ENCODE measurements at regions not wholly inside any gene's neighbourhood (a gene's known extent, or its start where the extent isn't known, plus 50 kb on each side); places are given as distances from the start of the nearest gene placed in this dataset.

- DNase-seq = no peak
These were observed 408.1 kb downstream of the GADD45G start for GRCh38 chr9:90012949-90013348.

- DNase-seq = no peak
These were observed 409.0 kb downstream of the GADD45G start for GRCh38 chr9:90013778-90014177.

- no peak for DNase-seq
These were observed 409.6 kb downstream of the GADD45G start for GRCh38 chr9:90014421-90014820.

DNA sequence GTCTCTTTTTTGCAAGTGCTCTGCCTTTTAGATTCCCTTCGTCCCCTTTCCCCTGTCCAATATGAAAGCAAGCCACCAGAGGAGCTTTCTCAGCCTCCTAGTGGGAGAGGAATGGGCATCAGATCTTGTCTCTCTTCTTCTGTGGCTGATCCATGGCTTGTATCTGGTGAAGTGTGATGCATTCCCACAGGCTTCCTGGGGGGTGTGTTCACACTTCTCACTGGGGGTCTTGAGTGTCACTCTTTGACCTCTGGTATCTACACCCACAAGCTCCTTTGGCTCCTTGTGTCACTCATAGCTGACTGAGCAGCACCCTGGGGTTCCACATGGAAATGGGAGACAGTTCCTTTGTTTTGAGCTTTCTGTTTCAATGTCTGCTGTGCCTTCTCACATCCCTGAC is 411.5 kb downstream of the GADD45G start:
- no peak for DNase-seq

- no peak for DNase-seq
These were observed 412.9 kb downstream of the GADD45G start for GRCh38 chr9:90017679-90018078.

DNA sequence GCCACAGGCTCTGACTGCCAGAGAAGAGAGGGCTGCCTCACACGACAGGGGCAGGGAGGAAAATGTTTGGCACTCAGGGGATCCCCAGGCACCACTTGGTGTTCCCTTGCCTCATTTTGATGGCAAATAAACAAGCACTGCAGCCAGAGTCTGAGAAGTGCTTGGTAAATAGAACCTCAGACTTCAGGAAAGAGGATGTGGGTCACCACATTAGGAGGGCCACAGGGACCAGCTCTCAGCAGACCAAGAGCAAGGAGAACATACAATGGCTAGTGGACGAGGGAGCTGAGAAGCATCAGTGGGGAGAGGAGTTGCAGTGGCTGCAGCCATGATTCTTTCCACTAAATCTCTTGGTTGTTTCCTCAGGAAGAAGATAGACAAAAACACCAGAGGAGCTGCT is 413.9 kb downstream of the GADD45G start:
- no peak for DNase-seq

DNA sequence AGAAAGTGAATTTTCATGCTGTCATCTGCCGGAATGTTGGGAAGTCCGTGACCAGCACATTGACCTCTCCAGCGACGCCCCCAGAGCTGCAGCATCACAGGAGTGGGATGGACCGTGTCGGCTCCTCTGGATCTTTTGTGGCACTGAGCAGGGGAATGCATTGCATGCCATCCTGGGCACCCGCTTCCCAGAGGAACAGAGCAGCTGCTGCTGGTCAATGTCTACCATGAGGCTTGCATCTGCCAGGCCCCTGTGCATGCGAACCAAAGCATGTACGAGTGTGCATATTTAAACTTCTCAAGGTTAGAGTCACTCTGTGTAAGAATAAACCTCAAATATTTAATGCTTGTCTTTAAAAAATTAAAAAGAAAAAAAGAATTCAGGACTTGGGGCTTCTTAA is 414.8 kb downstream of the GADD45G start:
- DNase-seq = no peak

DNA sequence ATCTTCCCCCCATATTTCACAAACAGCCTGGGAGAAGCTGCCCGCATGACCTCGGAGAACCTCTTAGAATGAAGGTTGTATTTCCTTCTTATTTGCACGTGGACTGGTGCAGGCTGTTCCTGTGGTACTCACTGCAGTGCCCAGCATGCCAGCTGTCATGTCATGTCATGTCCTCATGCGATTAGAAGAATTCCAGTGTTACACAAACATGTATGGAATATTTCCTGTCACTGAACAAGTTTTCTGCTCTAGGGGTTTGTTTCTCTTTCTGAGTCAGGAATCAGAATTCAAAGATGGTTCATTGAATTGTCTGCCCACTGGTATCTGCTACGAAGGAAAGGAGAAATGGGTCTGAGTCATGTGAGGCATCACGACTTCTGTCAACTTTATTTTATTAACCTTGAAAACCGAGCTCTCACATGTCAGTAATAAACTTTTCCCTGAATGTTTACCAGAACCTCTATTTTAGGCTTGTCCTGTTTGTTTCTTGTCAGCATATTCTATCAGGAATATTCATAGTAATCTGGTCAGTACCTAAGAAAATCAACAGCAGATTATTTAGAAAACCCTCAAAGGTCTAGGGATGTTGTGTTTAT is 415.6 kb downstream of the GADD45G start:
- DNase-seq = no peak

GRCh38 chr9:90021216-90021906 is 416.5 kb downstream of the GADD45G start:
- DNase-seq = no peak

GRCh38 chr9:90022474-90022873 is 417.7 kb downstream of the GADD45G start:
- no peak for DNase-seq

GRCh38 chr9:90023861-90024260 is 419.0 kb downstream of the GADD45G start:
- no peak for DNase-seq

GRCh38 chr9:90024409-90024808 is 419.6 kb downstream of the GADD45G start:
- no peak for DNase-seq

DNA sequence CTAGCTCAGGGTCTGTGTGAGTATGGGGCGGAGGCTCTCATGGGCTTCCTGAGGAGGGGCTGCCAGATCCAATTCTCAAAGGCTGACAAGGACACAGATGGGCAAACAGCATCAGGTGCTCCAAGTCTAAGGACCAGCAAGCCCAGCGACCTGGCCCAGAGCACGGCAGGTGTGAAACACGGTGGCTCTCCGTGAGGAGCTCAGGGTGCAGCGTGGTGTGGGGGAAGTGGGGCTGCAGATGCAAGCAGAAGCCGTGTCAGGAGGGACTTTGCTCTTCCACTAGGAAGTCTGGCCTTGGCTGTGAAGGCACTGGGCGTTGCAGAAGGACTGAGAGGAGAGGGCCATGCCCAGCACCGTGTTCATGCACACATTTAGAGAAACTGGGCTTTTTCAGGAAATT is 420.0 kb downstream of the GADD45G start:
- DNase-seq = no peak

DNA sequence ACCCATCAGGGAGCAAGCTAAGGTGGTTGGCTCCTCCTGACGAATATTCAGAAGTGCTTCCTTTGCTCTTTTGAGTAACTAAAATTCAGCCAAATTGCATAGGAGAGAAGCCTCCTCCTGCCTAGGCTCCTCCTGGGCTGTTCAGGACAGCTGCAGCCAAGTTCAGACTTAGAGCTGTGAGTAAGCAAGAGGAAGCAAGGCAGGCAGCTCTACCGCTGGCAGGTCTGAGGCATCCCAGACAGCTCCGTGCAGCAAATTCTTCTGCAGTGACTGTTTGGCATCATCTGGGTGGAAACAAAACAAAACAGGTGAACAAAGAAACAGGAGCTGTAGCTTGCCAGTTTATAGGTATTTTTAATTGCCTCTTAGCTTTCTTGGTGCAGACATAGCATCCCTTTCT is 421.0 kb downstream of the GADD45G start:
- DNase-seq = no peak

- no peak for DNase-seq
These were observed 422.5 kb downstream of the GADD45G start for GRCh38 chr9:90027296-90027790.

DNA sequence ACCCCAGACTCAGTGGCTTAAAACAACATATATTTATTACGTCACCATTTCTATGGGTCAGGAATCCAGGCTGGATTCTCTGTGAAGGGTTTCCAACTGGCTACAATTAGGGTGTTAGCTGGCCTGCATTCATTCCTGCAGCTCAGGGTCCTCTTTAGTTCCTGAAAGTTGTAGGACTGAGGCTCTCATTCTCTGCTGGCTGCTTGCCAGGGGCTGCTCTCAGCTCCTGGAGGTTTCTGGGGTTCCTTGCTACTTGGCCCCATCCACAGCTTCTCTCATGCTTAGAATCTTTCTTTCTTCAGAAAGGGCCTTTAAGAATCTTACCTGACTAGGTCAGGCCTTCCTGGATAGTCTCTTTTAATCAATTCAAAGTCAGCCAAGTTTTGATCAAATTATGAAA is 424.6 kb downstream of the GADD45G start:
- DNase-seq = no peak

GRCh38 chr9:90029996-90030395 is 425.2 kb downstream of the GADD45G start:
- DNase-seq = no peak

DNA sequence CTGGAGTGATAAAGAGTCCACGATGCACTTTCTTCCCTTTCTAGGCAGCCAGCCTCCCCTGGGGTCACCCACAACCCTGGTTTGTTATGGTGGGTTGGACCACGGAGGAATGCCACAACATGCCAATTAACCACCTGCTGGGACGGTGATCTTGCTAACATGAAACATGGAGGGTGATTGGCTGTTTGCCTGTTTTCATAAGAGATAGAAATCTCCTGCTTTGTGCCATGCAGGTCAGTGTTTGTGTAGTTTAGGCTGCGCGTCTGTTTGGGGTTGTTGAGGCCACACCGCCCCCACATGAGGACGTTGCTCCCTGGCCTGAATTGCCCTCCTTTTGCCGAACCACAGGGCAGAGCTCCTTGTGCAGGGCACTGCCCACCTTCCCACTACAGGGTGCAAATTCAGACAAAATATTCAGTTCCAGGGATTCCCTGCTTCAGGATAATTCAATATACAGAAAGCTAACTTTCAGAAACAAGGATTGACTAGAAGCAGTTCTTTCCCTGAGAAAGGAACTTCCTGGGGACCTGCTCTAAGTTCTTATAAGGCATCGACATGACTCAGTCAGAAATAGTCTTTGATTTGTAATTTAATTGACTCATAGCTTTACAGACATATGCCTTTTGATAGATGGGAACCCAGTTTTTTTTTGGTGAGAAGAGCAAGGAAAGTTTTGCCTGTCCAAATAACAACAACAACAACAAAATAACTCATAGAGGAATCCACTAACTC is 427.6 kb downstream of the GADD45G start:
- DNase-seq = no peak

- no peak for DNase-seq
These were observed 428.3 kb downstream of the GADD45G start for GRCh38 chr9:90033028-90033650.

DNA sequence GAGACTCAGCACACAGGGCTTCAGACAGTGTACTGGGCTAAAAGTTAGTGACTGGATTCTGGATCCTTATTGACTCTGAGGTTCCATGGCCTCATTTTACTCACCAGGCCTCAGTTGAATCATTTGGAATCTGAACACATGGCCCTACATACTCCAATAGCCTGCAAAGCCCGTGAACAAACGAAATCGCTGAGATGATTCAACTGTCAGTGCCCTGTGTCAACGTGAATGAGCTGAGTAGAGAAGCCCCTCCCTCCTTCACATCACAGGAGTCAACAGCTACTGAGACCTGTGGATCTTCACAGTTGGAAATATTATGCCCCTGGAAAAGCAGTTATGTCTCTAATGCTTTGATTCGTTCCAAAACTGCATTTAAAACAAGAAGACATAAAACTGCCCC is 429.3 kb downstream of the GADD45G start:
- no peak for DNase-seq

- no peak for DNase-seq
These were observed 430.7 kb downstream of the GADD45G start for GRCh38 chr9:90035471-90035870.

- no peak for DNase-seq
These were observed 432.5 kb downstream of the GADD45G start for GRCh38 chr9:90037146-90037797.

DNA sequence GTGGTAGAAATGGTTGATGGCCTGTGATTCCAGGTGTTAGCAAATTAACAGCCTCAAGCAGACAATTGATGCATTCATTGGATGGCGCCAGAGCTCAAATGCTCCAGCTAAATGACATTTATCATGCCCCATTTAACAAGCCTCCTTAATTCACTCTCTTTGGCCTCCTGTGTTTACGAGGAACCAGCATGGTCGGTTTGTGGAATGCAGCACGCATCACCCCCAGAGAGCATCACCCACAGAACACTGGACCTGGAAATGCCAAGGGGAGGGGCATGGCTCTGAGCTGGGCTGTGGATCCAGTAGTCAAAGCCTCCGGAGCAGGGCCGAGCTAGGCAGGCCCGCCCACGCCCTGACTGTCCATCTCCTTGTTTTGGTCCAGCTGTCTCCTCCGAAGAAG is 434.0 kb downstream of the GADD45G start:
- no peak for DNase-seq
